ENCODE measurements at regions not wholly inside any gene's neighbourhood (a gene's known extent, or its start where the extent isn't known, plus 50 kb on each side); places are given as distances from the start of the nearest gene placed in this dataset.

DNA sequence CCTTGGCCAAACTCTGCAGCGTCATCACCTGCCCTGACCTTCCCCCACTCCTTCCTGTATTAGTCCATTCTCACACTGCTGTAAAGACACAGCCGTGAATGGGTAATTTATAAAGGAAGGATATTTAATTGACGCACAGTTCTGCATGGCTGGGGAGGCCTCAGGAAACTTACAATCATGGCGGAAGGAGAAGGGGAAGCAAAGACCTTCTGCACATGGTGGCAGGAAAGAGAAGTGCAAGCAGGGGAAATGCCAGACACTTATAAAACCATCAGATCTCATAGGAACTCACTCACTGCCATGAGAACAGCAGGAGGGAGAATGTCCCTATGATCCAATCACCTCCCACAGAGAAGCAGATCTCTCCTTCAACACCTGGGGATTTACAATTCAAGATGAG is 408.5 kb downstream of the PTPRU start:
- TF ChIP-seq E2F6 (IDR thresholded peaks at IDR 0.05; ENCODE audit: borderline replicate concordance, low read depth) (no peak), SMC3 (IDR thresholded peaks at IDR 0.05) (no peak), CEBPB (IDR thresholded peaks at IDR 0.05) (no peak), ESRRA (IDR thresholded peaks at IDR 0.05; ENCODE audit: borderline replicate concordance, low read length) (no peak), JUNB (IDR thresholded peaks at IDR 0.05) (no peak), RFX5 (IDR thresholded peaks at IDR 0.05) (no peak), ZFP36 (IDR thresholded peaks at IDR 0.05; ENCODE audit: borderline replicate concordance, partially characterized antibody) (no peak), HOXA7 (CRISPR knock-in tag; IDR thresholded peaks at IDR 0.05) (no peak)
